HFFc6 (cell line): ENCODE measurements at regions not wholly inside any gene's neighbourhood (a gene's known extent, or its start where the extent isn't known, plus 50 kb on each side); places are given as distances from the start of the nearest gene placed in this dataset.

Experiments used
- DNase-seq: peaks from one replicate; pipeline ENCODE4 v3.0.0-alpha.2; 2018
- H3K27ac Mint-ChIP-seq: 2 replicates; pipeline ENCODE4 v1.8.0; 2020; ENCODE audit warnings: mild to moderate bottlenecking, mixed read lengths
- H3K27me3 Mint-ChIP-seq: 2 replicates; pipeline ENCODE4 v1.8.0; 2021; ENCODE audit warnings: mild to moderate bottlenecking, moderate library complexity, mixed read lengths; ENCODE audit not compliant: insufficient read depth
- H3K36me3 Mint-ChIP-seq: 2 replicates; pipeline ENCODE4 v1.8.0; 2021; ENCODE audit warnings: low read depth, mixed read lengths
- H3K4me1 Mint-ChIP-seq: 2 replicates; pipeline ENCODE4 v1.8.0; 2020; ENCODE audit warnings: low read depth, mixed read lengths
- H3K4me3 Mint-ChIP-seq: 2 replicates; pipeline ENCODE4 v1.8.0; 2020; ENCODE audit warnings: mild to moderate bottlenecking, moderate library complexity, mixed read lengths
- H3K9me3 Mint-ChIP-seq: 2 replicates; pipeline ENCODE4 v1.8.0; 2020; ENCODE audit warnings: mild to moderate bottlenecking, mixed read lengths
- CTCF ChIP-seq: fragments of 200-600 bp; sonication (generic); IDR thresholded peaks from 2 replicates; pipeline ENCODE4 v1.5.0; 2021; ENCODE audit warnings: antibody characterized with exemption, mild to moderate bottlenecking

GRCh38 chr2:139360654-139361053 lies 580.5 kb upstream of the NXPH2 start:
- H3K27ac Mint-ChIP-seq, result no peak overlapping the region
- DNase-seq, result no peak
- no peaks in the 10 kb centered on the region for H3K27me3 Mint-ChIP-seq
- TF ChIP-seq CTCF, result no peak
- H3K36me3 Mint-ChIP-seq, result no peaks in the 10 kb centered on the region
- H3K9me3 Mint-ChIP-seq, result peaks cover 43% of the 10 kb centered on the region
- H3K4me1 Mint-ChIP-seq, result no peaks in the 10 kb centered on the region
- no peak overlapping the region for H3K4me3 Mint-ChIP-seq

- H3K4me1 Mint-ChIP-seq, result no peaks in the 10 kb centered on the region
- no peak for TF ChIP-seq CTCF
Observed at GRCh38 chr2:139359818-139360217, 579.6 kb upstream of the NXPH2 start.

GRCh38 chr2:139357972-139358371 lies 577.8 kb upstream of the NXPH2 start:
- Mint-ChIP-seq H3K27ac (no peak overlapping the region), H3K36me3 (no peaks in the 10 kb centered on the region; the same call in 1 of the 2 replicates), H3K9me3 (peaks cover 41% of the 10 kb centered on the region), H3K4me3 (no peak overlapping the region), H3K4me1 (no peaks in the 10 kb centered on the region), H3K27me3 (no peaks in the 10 kb centered on the region)
- no peak for DNase-seq
- no peak for TF ChIP-seq CTCF

More at GRCh38 chr2:139359818-139360217, 579.6 kb upstream of the NXPH2 start:
- H3K27ac Mint-ChIP-seq, result no peak overlapping the region
- H3K4me3 Mint-ChIP-seq, result no peak overlapping the region
- H3K27me3 Mint-ChIP-seq, result no peaks in the 10 kb centered on the region
- H3K36me3 Mint-ChIP-seq, result no peaks in the 10 kb centered on the region
- H3K9me3 Mint-ChIP-seq, result peaks cover 44% of the 10 kb centered on the region
- no peak for DNase-seq

- H3K27ac Mint-ChIP-seq, result no peak overlapping the region
- no peaks in the 10 kb centered on the region for H3K27me3 Mint-ChIP-seq
- H3K4me3 Mint-ChIP-seq, result no peak overlapping the region
- no peak for TF ChIP-seq CTCF
- DNase-seq, result no peak
- no peaks in the 10 kb centered on the region for H3K4me1 Mint-ChIP-seq
- peaks cover 36% of the 10 kb centered on the region for H3K9me3 Mint-ChIP-seq
- H3K36me3 Mint-ChIP-seq, result no peaks in the 10 kb centered on the region; the same call in 1 of the 2 replicates
Observed at GRCh38 chr2:139354518-139354917, 574.3 kb upstream of the NXPH2 start.

- Mint-ChIP-seq H3K9me3 (peaks cover 37% of the 10 kb centered on the region), H3K27me3 (no peaks in the 10 kb centered on the region), H3K36me3 (no peaks in the 10 kb centered on the region; the same call in 1 of the 2 replicates), H3K27ac (no peak overlapping the region), H3K4me3 (no peak overlapping the region), H3K4me1 (no peaks in the 10 kb centered on the region)
- DNase-seq, result no peak
- TF ChIP-seq CTCF, result no peak
Observed at GRCh38 chr2:139353874-139354273, 573.7 kb upstream of the NXPH2 start.

- no peaks in the 10 kb centered on the region for H3K27me3 Mint-ChIP-seq
- H3K27ac Mint-ChIP-seq, result no peak overlapping the region
- DNase-seq, result no peak
- no peak overlapping the region for H3K4me3 Mint-ChIP-seq
- no peaks in the 10 kb centered on the region for H3K4me1 Mint-ChIP-seq
- peaks cover 26% of the 10 kb centered on the region for H3K9me3 Mint-ChIP-seq
- no peaks in the 10 kb centered on the region for H3K36me3 Mint-ChIP-seq
- no peak for TF ChIP-seq CTCF
Observed at GRCh38 chr2:139317259-139317658, 537.1 kb upstream of the NXPH2 start.
